GM10248 (cell line): ENCODE measurements at regions not wholly inside any gene's neighbourhood (a gene's known extent, or its start where the extent isn't known, plus 50 kb on each side); places are given as distances from the start of the nearest gene placed in this dataset.

ENCODE experiments used
- CTCF ChIA-PET: fragments of 300-600 bp; sonication (Branson Sonifier 250); formaldehyde crosslinking; extraction: SDS; loops from one replicate; lab custom pipeline; 2021; ENCODE audit warnings: antibody characterized with exemption; lab: Yijun Ruan, JAX
- POLR2A ChIA-PET: fragments of 350-650 bp; sonication (Branson Sonifier 250); formaldehyde crosslinking; extraction: SDS; loops from one replicate; lab custom pipeline; 2020; ENCODE audit warnings: antibody characterized with exemption; lab: Yijun Ruan, JAX
- DNase-seq: peaks from one replicate; pipeline ENCODE4 v3.0.0; 2012; ENCODE audit errors: extremely low spot score
- CTCF ChIP-seq: IDR thresholded peaks from 2 replicates; pipeline ENCODE4 v1.5.1; 2012; ENCODE audit warnings: mild to moderate bottlenecking, low read depth; ENCODE audit errors: extremely low read depth, missing control alignments, control extremely low read depth

- no peak for TF ChIP-seq CTCF
- POLR2A ChIA-PET: no interaction called here
- no peak for DNase-seq
- CTCF ChIA-PET: interaction anchor here (1.1 to 2.8 kb wide), 2 partner anchors 13 to 272 kb away, joined by 3 to 11 read pairs; no protein-coding TSS in a partner anchor
Measured at GRCh38 chr11:69923641-69924307, 104.6 kb upstream of the FGF3 start.

GRCh38 chr11:69924308-69925161 is 105.3 kb upstream of the FGF3 start:
- POLR2A ChIA-PET: no interaction called here
- DNase-seq: no peak
- CTCF ChIA-PET: interaction anchor here (1.1 to 2.6 kb wide), 2 partner anchors 14 to 15 kb away, joined by 3 to 6 read pairs; no protein-coding TSS in a partner anchor
- no peak for TF ChIP-seq CTCF

GRCh38 chr11:69925366-69926196 is 106.4 kb upstream of the FGF3 start:
- CTCF ChIA-PET: interaction anchor here (1.4 to 2.6 kb wide), 2 partner anchors 10 to 16 kb away, joined by 5 to 6 read pairs; no protein-coding TSS in a partner anchor
- POLR2A ChIA-PET: no interaction called here
- no peak for TF ChIP-seq CTCF
- no peak for DNase-seq

GRCh38 chr11:69926376-69927050 is 107.3 kb upstream of the FGF3 start:
- POLR2A ChIA-PET: no interaction called here
- no peak for DNase-seq
- CTCF ChIA-PET: interaction anchor here (1.4 to 2.6 kb wide), 2 partner anchors 11 to 17 kb away, joined by 5 to 6 read pairs; no protein-coding TSS in a partner anchor
- TF ChIP-seq CTCF: no peak

- TF ChIP-seq CTCF: no peak
- DNase-seq: no peak
- ChIA-PET POLR2A (interaction anchor here (0.7 kb wide), 1 partner anchor 1703 kb away, joined by 3 read pairs; no protein-coding TSS in a partner anchor), CTCF (interaction anchor here (2.0 to 2.9 kb wide), 2 partner anchors 9 to 13 kb away, joined by 5 to 11 read pairs; no protein-coding TSS in a partner anchor)
Measured at GRCh38 chr11:69928121-69928520, 108.9 kb upstream of the FGF3 start.
